ENCODE measurements at regions not wholly inside any gene's neighbourhood (a gene's known extent, or its start where the extent isn't known, plus 50 kb on each side); places are given as distances from the start of the nearest gene placed in this dataset.

GRCh38 chr10:85319826-85320225, 991.4 kb downstream of the CCSER2 start:
- no peak overlapping the region for H3K4me2 ChIP-seq
- no peak overlapping the region for H2AFZ ChIP-seq
- Mint-ChIP-seq H3K4me1 (no peaks in the 10 kb centered on the region), H3K27ac (no peak overlapping the region), H3K9me3 (peaks cover 80% of the 10 kb centered on the region), H3K27me3 (ENCODE audit: insufficient read depth, low read depth, poor library complexity) (no peaks in the 10 kb centered on the region), H3K36me3 (ENCODE audit: low read depth) (peaks cover 3% of the 10 kb centered on the region; the same call in 1 of the 3 replicates), H3K4me3 (no peak overlapping the region)
- no peak overlapping the region for H3K27ac ChIP-seq (ENCODE audit: low read depth)
- no peaks in the 10 kb centered on the region for H3K79me2 ChIP-seq (replicated peaks; ENCODE audit: insufficient read depth)
- no peak overlapping the region for H3K4me3 ChIP-seq
- H4K20me1 ChIP-seq (replicated peaks; ENCODE audit: insufficient read depth): no peaks in the 10 kb centered on the region
- TF ChIP-seq EZH2phosphoT487 (IDR thresholded peaks at IDR 0.05; ENCODE audit: unreplicated experiment) (no peak), ZNF114 (CRISPR knock-in tag; IDR thresholded peaks at IDR 0.05) (no peak), NANOG (IDR thresholded peaks at IDR 0.05; ENCODE audit: borderline replicate concordance) (no peak), REST (IDR thresholded peaks at IDR 0.05; ENCODE audit: unreplicated experiment) (no peak), ZNF462 (CRISPR knock-in tag; IDR thresholded peaks at IDR 0.05) (no peak)
- DNase-seq (ENCODE audit: low spot score) (no peak), ATAC-seq (no peak)
- H3K27me3 ChIP-seq (ENCODE audit: insufficient read depth): no peaks in the 10 kb centered on the region
- H3F3A ChIP-seq (replicated peaks; ENCODE audit: low read depth): no peaks in the 10 kb centered on the region
- no peaks in the 10 kb centered on the region for H3K9me2 ChIP-seq (ENCODE audit: insufficient read depth)
- no peaks in the 10 kb centered on the region for H3K36me3 ChIP-seq (ENCODE audit: insufficient read depth)
- H3K4me1 ChIP-seq (ENCODE audit: insufficient read depth): no peaks in the 10 kb centered on the region

Measured in GM23338 (cell line).